Muscle of leg (tissue), 3 donors: ENCODE measurements at regions not wholly inside any gene's neighbourhood (a gene's known extent, or its start where the extent isn't known, plus 50 kb on each side); places are given as distances from the start of the nearest gene placed in this dataset.
"Not testable (repeated sequence)": the region's sequence is repeated elsewhere in the genome, so short reads cannot be mapped to it uniquely, and the experiment has no call there.

Experiments
- DNase-seq: peaks from one replicate; pipeline ENCODE4 v3.0.0; 2013
- H3K27ac ChIP-seq: one replicate; pipeline ENCODE4 v1.5.1; 2013; ENCODE audit warnings: mild to moderate bottlenecking, low read length, control low read depth
- H3K27me3 ChIP-seq: one replicate; pipeline ENCODE4 v1.6.1; 2013; ENCODE audit warnings: low read length; ENCODE audit not compliant: control insufficient read depth, insufficient read depth
- H3K36me3 ChIP-seq: one replicate; pipeline ENCODE4 v1.6.1; 2013; ENCODE audit warnings: low read length; ENCODE audit not compliant: control insufficient read depth, insufficient read depth
- H3K4me1 ChIP-seq: one replicate; pipeline ENCODE4 v1.6.1; 2013; ENCODE audit warnings: low read length; ENCODE audit not compliant: control insufficient read depth, insufficient read depth
- H3K4me3 ChIP-seq: one replicate; pipeline ENCODE4 v1.5.1; 2013; ENCODE audit warnings: low read length, control low read depth
- H3K9me3 ChIP-seq: replicated peaks from 2 replicates; pipeline ENCODE4 v1.6.1; 2013; ENCODE audit warnings: low read depth, low read length; ENCODE audit not compliant: control insufficient read depth
- WGBS: methylation state at CpG from one replicate; pipeline ENCODE4 v1.1.5; 2013; ENCODE audit warnings: missing lambda C conversion rate; ENCODE audit not compliant: insufficient coverage; 5-methylcytosine and 5-hydroxymethylcytosine counted together

DNA sequence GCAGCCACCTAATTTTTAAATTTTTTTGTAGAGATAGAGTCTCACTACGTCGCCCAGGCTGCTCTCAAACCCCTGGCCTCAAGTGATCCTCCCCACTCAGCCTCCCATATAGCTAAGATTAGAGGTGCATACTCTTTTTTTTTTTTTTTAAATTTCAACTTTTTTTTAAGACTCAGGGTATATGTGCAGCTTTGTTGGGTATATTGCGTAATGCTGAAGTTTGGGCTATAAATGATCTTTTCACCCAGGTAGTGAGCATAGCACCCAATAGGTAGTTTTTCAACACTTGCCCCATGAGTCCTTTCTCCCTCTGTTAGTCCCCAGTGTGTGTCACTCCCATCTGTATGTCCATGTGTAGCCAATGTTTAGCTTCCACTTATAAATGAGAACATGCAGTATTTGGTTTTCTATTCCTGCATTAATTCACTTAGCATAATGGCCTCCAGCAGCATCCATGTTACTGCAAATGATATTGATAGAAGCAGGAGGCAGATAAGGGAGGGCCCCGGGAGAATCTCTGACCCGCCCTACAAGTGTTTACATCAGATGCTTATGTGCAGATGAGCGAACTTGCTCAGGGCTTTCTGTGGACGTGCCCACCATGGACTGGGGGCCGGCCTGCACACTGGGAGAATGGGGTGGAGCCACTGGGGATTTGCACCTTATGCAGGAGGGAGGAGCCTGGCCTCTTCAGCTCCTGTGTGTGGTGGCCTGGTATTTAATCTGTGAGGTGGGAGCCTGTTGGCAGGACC is 110.3 kb upstream of the ZKSCAN2 start:
- Histone ChIP-seq H3K4me1 (no peaks in the 10 kb centered on the region), H3K27ac (no peak overlapping the region), H3K27me3 (no peaks in the 10 kb centered on the region), H3K4me3 (no peak overlapping the region), H3K9me3 (no peaks in the 10 kb centered on the region), H3K36me3 (no peaks in the 10 kb centered on the region)
- DNase-seq: no peak
- WGBS: 93% methylated on average over 5 of the region's 8 CpGs

DNA sequence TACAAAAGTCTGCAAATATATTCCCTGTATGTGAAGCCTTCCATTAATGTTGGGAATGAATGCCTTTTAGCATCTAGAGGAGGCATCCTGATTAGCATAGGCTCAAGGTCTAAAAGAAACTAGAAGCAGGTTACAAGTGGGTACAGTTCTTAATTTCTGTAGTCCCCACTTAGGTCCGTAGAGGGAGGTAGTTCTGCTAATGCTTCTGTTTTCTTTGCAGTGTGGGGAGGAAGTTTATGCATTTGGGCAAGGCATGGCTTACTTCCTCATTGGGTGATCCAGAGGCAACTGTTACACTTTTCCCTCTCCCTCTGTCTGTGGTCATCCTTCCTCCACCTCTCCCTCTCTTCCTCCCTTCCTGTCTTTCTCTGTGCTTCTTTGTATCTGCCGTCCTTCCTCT is 108.4 kb upstream of the ZKSCAN2 start:
- Histone ChIP-seq H3K27ac (no peak overlapping the region), H3K4me1 (no peaks in the 10 kb centered on the region), H3K4me3 (no peak overlapping the region), H3K27me3 (no peaks in the 10 kb centered on the region), H3K9me3 (no peaks in the 10 kb centered on the region), H3K36me3 (no peaks in the 10 kb centered on the region)
- no peak for DNase-seq
- WGBS: 90% methylated on average over 1 of the region's 2 CpGs

DNA sequence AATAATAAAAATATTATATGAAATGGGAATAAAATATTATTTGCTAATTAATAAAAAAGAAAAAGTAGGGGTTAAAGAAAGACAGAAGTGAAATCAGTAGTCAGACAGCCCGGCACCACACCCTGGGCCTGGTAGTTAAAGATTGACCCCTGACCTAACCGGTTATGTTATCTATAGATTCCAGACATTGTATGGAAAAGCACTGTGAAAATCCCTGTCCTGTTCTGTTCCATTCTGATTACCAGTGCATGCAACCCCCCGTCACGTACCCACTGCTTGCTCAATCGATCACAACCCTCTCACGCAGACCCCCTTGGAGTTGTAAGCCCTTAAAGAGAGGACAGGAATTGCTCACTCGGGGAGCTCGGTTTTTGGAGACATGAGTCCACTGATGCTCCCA is 101.9 kb upstream of the ZKSCAN2 start:
- not testable (repeated sequence) for H3K4me1 ChIP-seq, H3K4me3 ChIP-seq, H3K27ac ChIP-seq, H3K27me3 ChIP-seq, H3K36me3 ChIP-seq, H3K9me3 ChIP-seq, DNase-seq
- WGBS: 90% methylated on average over 6 of the region's 8 CpGs

DNA sequence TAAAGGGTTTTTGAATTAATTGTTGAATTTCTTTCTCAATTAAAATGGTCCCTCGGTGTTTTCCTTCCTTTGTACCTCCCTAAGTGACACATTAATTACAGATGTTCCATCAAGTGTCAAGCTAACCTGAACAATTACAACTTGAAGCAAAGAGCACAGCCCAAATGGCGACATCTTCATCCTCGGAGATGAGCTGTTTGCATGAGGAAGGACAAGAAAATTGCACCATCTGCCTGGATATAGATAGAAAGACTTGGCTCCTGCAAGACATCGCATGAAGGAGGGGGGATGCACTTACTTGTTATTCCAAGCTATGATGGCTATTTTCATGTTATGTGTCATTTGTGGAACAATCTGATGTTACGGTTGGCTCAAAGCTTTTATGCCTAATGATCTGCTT is 86.4 kb upstream of the ZKSCAN2 start:
- H3K9me3 ChIP-seq: no peaks in the 10 kb centered on the region

DNA sequence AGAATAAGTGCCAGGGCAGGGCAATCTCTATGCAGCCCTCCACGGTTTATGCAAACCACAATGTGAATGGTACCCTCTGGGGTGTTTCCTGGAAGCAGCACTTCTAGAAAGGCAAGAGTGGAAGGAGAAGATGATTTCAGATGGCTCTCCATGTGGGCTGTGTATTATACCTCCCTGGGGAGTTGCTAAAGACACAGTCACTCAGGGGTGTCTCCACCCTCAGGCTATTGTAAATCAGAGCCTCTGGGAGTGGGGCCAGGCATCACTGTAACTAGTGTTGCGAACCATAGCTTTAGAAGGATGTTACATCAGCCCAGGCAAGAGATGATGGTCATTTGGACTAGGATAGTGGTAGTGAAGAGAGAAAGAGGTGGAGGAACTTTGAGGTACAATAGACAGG is 83.3 kb upstream of the ZKSCAN2 start:
- no peak for DNase-seq
- no peak overlapping the region for H3K27ac ChIP-seq
- H3K4me3 ChIP-seq: no peak overlapping the region
- WGBS: 75% methylated on average over 1 of the region's 2 CpGs
- no peaks in the 10 kb centered on the region for H3K36me3 ChIP-seq
- no peaks in the 10 kb centered on the region for H3K4me1 ChIP-seq
- no peaks in the 10 kb centered on the region for H3K9me3 ChIP-seq
- H3K27me3 ChIP-seq: no peaks in the 10 kb centered on the region

More for the DNA sequence above, 86.4 kb upstream of the ZKSCAN2 start:
- Histone ChIP-seq H3K36me3 (no peaks in the 10 kb centered on the region), H3K4me3 (no peak overlapping the region), H3K27me3 (no peaks in the 10 kb centered on the region), H3K27ac (no peak overlapping the region), H3K4me1 (no peaks in the 10 kb centered on the region)
- no peak for DNase-seq
- WGBS: 76% methylated on average over 2 of the region's 5 CpGs

DNA sequence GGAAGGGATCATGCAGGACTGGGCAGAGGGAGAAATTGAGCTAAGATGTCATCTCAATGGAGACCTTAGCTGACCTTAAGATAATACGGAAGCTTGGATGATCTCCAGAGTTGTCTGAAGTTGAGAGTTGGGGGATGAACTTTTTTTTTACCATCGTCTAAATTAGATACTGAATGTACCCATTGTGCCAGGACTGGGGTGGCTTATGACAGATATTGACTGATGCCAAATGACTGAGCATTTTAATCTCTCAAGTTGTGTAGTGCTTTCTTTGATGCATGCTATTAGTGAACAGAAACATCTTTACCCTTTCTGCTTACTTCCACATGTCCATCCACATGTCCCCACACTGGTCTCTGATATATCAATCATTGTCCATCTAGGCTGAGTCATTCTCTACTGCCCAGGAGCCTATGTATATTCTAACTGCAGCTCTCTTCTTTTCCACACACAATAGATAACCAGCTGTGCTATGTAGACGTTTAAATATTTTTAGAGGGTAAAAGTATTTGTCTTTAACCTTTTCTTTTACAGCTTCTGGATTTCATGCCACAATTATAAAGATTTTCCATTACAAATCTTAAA is 60.2 kb upstream of the ZKSCAN2 start:
- Histone ChIP-seq H3K27me3 (no peaks in the 10 kb centered on the region), H3K36me3 (no peaks in the 10 kb centered on the region), H3K4me3 (no peak overlapping the region), H3K9me3 (peaks cover 12% of the 10 kb centered on the region), H3K27ac (no peak overlapping the region), H3K4me1 (no peaks in the 10 kb centered on the region)
- DNase-seq: no peak
- WGBS: no CpG with 5 or more reads among the region's 3 CpGs

DNA sequence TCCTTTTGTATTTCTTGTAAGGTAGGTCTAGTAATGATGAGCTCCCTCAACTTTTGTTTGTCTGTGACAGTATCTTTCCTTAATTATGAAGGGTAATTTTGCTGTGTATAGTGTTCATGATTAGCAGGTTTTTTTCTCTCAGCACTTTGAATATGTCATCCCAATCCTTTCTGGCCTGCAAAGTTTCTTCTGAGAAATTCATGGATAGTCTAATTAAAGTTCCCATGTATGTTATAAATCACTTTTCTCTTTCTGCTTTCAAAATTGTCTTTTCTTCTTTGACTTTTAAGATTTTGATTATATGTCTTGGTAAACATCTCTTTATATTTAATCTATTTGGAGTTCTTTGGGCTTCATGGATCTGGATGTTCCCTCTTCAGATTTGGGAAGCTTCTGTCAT is 54.3 kb upstream of the ZKSCAN2 start:
- Histone ChIP-seq H3K27ac (no peak overlapping the region), H3K4me1 (no peaks in the 10 kb centered on the region), H3K27me3 (no peaks in the 10 kb centered on the region), H3K9me3 (peaks cover 24% of the 10 kb centered on the region), H3K36me3 (no peaks in the 10 kb centered on the region), H3K4me3 (no peak overlapping the region)
- no peak for DNase-seq

DNA sequence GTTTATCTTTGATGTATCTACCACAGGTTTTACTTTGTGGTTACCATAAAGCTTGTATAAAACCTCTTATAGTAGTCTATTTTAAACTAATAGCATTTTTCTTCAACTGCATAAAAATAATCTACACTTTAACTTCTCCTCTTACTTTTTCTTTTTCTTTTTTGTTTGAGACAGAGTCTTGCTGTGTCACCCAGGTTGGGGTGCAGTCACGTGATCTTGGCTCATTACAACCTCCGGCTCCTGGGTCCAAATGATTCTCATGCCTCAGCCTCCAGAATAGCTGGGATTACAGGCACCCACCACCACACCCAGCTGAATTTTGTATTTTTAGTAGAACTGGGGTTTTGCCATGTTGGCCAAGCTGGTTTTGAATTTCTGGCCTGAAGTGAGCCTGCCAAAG is 53.4 kb upstream of the ZKSCAN2 start:
- Histone ChIP-seq H3K36me3 (no peaks in the 10 kb centered on the region), H3K27ac (no peak overlapping the region), H3K9me3 (peaks cover 24% of the 10 kb centered on the region), H3K27me3 (no peaks in the 10 kb centered on the region), H3K4me1 (no peaks in the 10 kb centered on the region), H3K4me3 (no peak overlapping the region)
- WGBS: no CpG with 5 or more reads among the region's 2 CpGs
- no peak for DNase-seq
